NOMO-1 (cell line): ENCODE measurements at regions not wholly inside any gene's neighbourhood (a gene's known extent, or its start where the extent isn't known, plus 50 kb on each side); places are given as distances from the start of the nearest gene placed in this dataset.

Source experiments
- DNase-seq, 2 experiments: peaks; one replicate each; lab custom pipeline; 2025; ENCODE audit not compliant: unreplicated experiment in 2 of 2; lab: John Stamatoyannopoulos, UW

DNA sequence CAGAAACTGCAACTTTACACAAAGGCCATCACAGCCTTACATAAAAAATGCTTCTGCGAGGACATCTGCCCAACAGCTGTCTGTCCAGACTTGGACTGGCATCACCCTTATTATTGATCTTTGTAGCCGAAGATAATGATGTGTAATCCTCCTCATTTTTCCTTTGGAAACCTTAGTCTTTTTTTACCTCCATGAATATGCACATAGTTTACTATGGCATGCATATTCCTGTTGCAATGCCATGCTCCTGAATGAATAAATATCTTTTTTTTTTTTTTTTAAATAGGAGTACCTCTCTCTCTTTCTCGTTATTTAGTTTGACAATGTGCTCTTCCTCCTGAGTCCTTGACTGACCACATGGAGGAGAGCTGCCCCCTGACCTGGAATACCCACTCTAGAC, 409.6 kb upstream of the USP24 start:
- no peak for DNase-seq

DNA sequence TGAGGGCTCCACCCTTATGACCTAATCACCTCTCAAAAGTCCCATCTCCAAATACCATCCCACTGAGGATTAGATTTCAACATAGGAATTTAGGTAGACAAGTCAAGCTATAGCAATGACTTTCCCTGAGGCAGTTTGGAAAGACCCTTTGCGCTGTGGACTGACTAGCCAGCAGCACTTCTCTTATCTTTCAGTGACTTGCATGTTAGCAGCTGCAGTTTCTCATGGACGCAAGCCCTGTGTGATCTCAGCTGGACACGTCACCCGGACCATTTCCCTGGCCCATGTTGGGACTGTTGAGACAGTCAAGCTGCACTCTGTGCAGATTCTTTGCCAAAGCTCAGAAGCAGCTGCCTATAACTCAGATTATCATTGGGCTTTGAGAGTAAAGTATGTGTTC, 408.1 kb upstream of the USP24 start:
- no peak for DNase-seq

DNA sequence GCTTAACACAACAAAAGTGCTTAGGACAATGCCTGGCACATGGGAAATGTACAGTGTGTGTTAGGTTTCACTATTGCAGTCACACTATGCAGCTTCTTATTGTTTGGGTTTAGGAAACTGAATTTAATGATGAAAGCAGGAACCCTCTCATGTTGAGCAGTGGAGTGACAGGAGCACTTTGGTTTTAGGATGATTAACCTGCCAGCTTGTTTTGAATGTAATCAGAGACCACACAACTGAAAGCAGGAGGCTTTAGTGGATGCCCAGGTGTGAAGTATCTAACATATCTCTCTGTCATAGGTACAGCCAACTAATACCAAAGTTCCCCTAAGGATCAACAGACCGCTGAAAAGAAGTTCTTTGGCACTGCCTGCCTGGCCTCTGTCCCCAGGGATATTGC, 406.9 kb upstream of the USP24 start:
- no peak for DNase-seq

- no peak for DNase-seq
These were observed 403.0 kb upstream of the USP24 start for GRCh38 chr1:55618199-55618598.

- DNase-seq: no peak
These were observed 402.3 kb upstream of the USP24 start for GRCh38 chr1:55617288-55617982.

DNA sequence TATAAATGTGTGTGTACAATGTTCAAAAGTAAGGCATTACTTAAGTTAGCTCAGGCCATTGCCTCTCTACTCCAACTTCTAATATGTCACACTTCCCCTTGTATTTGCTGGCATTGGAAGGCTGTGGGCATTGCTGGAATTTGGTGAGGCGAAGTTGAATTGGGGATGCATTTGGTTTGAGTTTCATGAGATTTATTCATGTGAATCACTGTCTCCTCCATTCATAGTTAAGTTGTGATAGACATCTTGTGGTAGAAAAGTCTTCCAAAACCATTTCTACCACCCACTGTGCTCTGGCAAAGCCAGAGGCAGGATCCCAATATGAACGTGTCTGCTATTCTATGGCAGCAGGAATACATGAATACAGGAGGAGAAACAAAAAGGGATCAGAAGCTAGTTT, 397.8 kb upstream of the USP24 start:
- DNase-seq: no peak

GRCh38 chr1:55611123-55611522, 396.0 kb upstream of the USP24 start:
- DNase-seq: no peak

- no peak for DNase-seq
These were observed 395.0 kb upstream of the USP24 start for GRCh38 chr1:55610203-55610602.

DNA sequence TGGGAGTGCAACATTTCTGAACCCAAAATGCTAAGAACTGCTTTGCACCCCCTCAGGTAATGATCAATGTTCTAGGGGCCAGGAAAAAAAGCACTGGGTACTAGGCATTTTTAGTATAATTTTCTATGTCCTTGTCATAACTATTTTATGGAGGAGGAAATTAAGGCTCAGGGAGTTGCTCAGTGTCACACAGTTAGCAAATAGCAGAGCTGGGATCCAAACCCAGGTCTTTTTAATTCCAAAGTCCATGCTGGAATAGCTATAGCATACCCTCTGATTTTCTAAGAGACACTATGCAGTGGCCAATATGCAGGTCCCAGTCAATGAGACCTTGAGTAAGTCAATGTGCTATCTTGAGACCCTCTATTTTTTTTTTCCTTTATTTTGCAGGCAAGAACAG, 394.5 kb upstream of the USP24 start:
- no peak for DNase-seq

- DNase-seq: no peak
These were observed 390.0 kb upstream of the USP24 start for GRCh38 chr1:55605155-55605554.

DNA sequence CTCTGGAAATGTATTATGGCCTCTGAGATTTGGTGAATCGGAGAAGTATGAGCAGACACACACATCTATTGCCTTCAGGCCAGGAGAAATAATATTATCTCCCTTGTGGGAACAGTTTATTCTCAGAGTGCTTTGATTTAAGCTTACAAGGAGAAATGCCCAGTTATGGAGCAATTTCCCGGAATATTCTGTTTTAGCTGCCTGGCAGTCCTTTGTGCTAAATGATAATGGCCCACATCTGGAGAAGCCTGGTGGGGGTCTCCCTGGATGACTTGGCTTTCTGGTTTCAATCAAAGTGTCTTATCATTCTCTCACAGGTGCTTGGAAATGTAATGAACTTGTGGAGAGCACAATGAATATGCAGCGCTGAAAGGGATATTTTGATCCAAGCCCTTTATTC, 389.6 kb upstream of the USP24 start:
- no peak for DNase-seq

DNA sequence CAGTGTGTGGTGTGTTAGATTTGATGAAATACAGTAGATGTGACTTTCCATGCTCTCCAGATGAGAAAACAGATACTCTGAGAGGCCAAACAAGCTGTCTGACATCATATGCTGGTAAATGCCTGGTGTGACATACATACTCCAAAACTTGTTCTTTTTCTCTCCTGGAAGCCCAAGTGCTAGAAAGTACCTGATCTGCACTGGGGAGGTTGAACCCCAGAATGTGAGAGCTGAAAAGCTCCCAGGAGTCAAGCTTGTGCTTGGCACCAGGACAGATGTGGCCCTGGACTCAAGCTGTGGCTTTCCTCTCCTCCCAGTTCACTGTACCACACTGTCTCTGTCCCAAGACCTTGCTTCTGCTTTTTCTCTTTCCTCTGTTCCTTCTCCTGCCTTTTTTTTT, 389.0 kb upstream of the USP24 start:
- no peak for DNase-seq

DNA sequence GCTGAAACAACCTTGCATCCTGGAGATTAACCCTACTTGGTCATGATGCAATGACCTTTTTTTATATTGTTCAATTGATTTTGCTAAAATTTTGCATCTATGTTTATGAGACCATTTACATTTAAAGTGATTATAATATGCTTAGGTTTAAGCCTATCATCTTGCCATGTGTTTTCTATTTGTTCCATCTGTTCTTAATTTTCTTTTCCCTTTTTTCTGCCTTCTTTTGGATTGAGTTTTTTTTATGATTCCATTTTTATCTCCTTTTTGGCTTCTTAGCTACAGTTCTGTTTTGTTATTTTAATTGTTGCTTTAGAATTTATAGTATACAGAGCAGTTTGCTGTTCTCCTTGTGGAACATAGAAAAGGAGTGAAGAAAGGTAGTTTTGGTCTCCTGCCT, 385.1 kb upstream of the USP24 start:
- DNase-seq: no peak

- no peak for DNase-seq
These were observed 382.7 kb upstream of the USP24 start for GRCh38 chr1:55597910-55598309.

DNA sequence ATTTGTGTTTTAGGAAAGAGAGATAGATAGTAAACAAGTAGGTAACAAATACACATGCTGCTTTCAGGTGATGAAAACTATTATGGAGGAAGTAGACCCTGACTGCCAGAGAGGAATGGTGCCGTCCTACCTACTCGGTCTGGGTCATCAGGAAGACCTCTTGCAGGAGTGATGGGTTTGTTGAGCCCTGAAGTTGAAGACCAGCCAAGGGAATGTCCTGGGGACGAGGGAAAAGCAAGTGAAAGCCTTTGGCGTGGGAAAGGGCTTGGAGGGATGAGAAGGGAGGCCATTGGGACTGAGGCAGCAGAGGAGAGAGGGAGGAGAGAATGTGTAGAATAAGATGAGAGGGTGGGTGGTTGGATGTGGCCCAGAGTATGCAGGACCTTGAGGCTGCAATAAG, 379.5 kb upstream of the USP24 start:
- no peak for DNase-seq

DNA sequence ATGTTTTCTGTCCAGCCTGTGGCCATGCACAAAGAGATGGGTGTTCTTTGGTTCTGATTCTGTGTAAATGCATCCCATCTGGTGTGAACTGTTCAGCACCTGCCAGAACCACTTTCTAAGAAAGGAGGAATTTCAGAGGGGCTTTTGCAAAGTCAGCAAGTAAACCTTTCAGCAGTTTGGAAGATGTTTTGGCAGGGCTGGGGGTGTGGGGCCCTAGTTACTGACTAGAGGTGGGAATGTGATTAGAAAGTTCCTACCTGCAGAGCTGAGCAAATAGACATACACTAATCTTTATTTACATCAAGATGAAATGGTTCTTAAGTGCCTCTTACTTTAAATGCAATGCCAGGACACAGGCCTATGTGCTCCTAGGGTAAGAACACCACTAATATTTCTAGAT, 378.1 kb upstream of the USP24 start:
- DNase-seq: no peak

DNA sequence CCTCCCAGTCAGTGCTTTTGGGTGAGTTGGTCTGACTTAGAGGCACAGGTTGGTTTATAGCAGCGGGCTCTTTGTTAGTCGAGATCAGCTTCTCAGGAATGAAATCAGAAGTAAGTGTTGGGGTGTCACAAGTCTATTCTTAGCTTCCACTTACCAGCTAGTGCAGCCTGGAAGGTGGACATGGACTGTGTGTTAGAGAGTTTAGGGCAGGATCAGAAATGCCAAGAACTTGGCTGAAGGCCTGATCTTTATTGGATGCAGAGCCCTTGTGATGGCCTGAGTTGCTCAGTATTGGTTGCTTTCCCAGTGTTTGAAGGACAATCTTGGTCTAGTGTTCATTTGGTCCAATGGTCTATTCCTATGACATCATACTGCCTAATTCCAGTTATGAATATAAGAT, 377.0 kb upstream of the USP24 start:
- DNase-seq: no peak

DNA sequence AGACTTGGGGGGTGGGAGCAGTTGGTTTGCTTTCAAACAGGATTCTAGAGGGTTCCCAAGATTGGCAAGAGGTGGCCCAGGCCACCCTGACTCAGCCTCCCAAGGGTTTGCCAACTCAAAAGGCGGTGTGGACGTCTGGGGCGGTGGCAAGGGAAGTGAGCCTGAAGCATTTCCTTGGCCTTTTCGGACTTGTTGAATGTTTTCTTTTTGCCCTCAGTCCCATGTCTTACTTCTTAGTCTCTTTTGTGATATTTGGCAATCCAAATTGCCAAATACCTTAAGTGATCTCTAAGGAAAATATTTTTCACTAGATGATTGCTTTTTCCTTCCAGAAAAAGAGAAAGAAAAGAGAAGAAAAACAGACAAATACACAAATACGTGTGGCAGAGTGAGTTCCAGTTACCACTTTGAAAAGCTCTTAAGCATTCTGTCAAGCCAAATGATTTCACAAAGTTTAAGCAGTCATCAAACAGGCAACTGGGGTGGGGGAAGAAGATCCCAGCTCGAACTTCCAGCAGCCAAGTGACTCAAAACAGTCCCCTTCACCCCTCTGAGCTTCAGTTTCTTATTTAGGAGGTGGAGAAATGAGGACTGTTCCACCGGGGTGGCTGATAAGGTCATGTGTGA, 374.6 kb upstream of the USP24 start:
- DNase-seq: no peak

DNA sequence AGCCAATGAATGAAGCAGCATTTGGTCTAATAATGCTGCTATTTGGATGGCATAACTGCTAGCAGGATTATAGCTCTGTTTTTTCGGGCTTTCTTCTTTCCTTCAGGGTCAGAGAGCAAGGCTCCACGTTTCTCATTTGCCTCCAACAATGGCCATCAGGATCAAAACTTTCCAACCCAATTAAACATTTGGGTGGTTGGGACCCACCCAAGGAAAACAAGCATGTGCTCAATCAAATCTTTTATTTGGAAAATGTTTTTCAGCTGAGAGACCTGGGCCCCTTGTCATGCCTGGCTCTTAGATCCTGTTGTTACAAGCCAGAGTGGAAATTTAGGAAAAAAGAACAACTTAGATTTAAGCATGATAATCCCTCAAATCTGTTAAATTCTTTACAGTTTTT, 373.1 kb upstream of the USP24 start:
- no peak for DNase-seq

GRCh38 chr1:55586771-55587170, 371.6 kb upstream of the USP24 start:
- DNase-seq: no peak

DNA sequence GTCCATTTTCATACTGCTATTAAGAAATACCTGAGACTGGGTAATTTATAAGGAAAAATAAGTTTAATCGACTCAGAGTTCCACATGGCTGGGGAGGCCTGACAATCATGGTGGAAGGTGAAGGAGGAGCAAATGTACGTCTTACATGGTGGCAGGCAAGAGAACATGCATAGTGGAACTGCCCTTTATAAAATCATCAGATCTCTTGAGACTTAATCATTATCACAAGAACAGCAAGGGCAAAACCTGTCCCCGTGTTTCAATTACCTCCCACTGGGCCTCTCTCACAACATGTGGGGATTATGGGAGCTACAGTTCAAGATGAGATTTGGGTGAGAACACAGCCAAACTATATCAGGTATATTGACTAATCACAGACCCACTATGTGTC, 370.2 kb upstream of the USP24 start:
- DNase-seq: no peak

DNA sequence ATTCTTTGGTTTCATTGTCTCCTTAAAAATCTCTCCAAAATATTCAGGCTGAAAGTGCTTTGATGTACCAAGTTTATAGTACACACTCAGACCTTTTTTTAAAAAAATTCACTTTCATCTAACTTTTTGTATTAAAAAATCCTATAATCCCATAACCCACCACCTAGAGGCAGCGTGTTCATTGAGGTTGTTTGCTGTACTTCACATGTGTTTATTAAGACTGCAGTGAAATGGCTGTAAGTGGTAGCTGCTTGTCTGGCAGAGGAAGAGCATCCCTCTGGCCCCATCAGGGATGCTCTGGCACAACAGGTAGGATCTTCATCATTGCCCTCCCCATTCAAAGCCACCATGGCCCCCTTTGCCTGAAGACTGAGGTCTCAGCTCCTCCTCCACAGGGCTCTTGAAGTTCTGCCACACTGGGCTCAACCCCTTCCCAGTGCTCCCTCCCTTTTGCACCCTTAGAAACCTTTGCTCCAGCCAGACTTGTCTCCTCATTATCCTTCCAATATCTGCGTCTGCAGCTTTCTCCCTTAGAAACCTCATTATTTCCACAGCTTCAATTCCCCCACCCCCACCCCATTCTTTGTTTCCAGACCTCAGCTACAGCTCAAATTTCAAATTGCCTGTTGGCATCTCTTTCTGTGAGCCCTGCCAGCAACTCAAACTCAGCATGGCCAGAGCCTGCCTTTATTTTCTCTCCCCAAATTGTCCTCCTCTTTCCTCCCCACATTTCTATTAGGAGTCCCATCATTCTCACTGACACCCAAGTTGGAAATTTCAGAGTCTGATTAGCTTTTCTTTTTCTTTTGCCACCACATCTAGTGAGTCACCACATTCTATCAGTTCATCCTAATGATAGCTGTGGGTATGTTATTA, 369.6 kb upstream of the USP24 start:
- DNase-seq: no peak
